ENCODE measurements at regions not wholly inside any gene's neighbourhood (a gene's known extent, or its start where the extent isn't known, plus 50 kb on each side); places are given as distances from the start of the nearest gene placed in this dataset.

GRCh38 chr3:63762934-63763550, 56.1 kb upstream of the C3orf49 start:
- Histone ChIP-seq H3K4ac (ENCODE audit: low read depth, low read length) (no peak overlapping the region), H2AK5ac (ENCODE audit: low read depth, low read length) (no peak overlapping the region), H2BK15ac (ENCODE audit: low read depth, low read length) (no peak overlapping the region), H3K4me3 (ENCODE audit: insufficient read depth, low read depth, low read length) (no peak overlapping the region), H2AFZ (replicated peaks; ENCODE audit: low read length, poor library complexity) (no peak overlapping the region), H3K23ac (ENCODE audit: low read depth, low read length) (no peak overlapping the region), H3K27ac (ENCODE audit: insufficient read depth, low read length) (no peak overlapping the region), H3K56ac (ENCODE audit: extremely low read depth, insufficient read depth, low read length) (no peak overlapping the region), H3K9me1 (ENCODE audit: insufficient read depth, low read length) (no peaks in the 10 kb centered on the region), H2BK20ac (ENCODE audit: low read depth, low read length) (no peak overlapping the region), H4K5ac (ENCODE audit: low read depth, low read length) (no peak overlapping the region), H3K36me3 (ENCODE audit: control insufficient read depth, insufficient read depth, low read length) (no peaks in the 10 kb centered on the region), H3K4me1 (ENCODE audit: control insufficient read depth, insufficient read depth, low read length) (no peaks in the 10 kb centered on the region), H4K20me1 (ENCODE audit: insufficient read depth, low read length) (no peaks in the 10 kb centered on the region), H3K9me3 (ENCODE audit: control insufficient read depth, insufficient read depth, low read length) (no peaks in the 10 kb centered on the region), H3K9ac (ENCODE audit: low read depth, low read length) (no peak overlapping the region), H3K79me1 (ENCODE audit: low read depth in 1 of 2, low read length in 2 of 2) (no peaks in the 10 kb centered on the region), H3K14ac (replicated peaks; ENCODE audit: low read depth, low read length) (no peak overlapping the region), H4K91ac (ENCODE audit: insufficient read depth, low read depth, low read length) (no peak overlapping the region), H3K18ac (ENCODE audit: low read depth, low read length) (no peak overlapping the region), H3K4me2 (ENCODE audit: low read depth, low read length) (no peak overlapping the region), H2BK5ac (ENCODE audit: low read depth, low read length, poor library complexity, severe bottlenecking) (no peak overlapping the region), H3K27me3 (ENCODE audit: control insufficient read depth, insufficient read depth, low read length) (no peaks in the 10 kb centered on the region), H2BK120ac (ENCODE audit: low read depth, low read length) (no peak overlapping the region), H4K8ac (ENCODE audit: low read depth in 2 of 2, low read length in 2 of 2) (no peak overlapping the region), H2AK9ac (replicated peaks; ENCODE audit: low read depth, low read length, poor library complexity) (no peak overlapping the region)
- CTCF ChIA-PET = no interaction called here
- BruUV-seq (replicated peaks) = no TSS peak
- ATAC-seq (ENCODE audit: low read depth) (no peak), DNase-seq (no peak)
- POLR2A ChIA-PET (ENCODE audit: unreplicated experiment) = no interaction called here
- dilution Hi-C loops (cut with HindIII; ENCODE audit: low sequenced_read_pairs, unreplicated experiment) = no loop called here
- intact Hi-C loops (cut with micrococcal nuclease) = no loop called here
- TF ChIP-seq MXI1 (IDR thresholded peaks at IDR 0.05; ENCODE audit: borderline replicate concordance, low read depth, low read length) = no peak
- TF ChIP-seq RAD21 (IDR thresholded peaks at IDR 0.05; ENCODE audit: low read length) = no peak
- no peak for TF ChIP-seq RCOR1 (IDR thresholded peaks at IDR 0.05; ENCODE audit: insufficient replicate concordance, low read length)
- no peak for TF ChIP-seq ELK1 (IDR thresholded peaks at IDR 0.05; ENCODE audit: borderline replicate concordance, low read depth, low read length)
- no peak for TF ChIP-seq CTCF (conservative IDR thresholded peaks at IDR 0.05; ENCODE audit: low read depth, low read length)
- no peak for TF ChIP-seq NFE2L2 (IDR thresholded peaks at IDR 0.05; ENCODE audit: low read depth, low read length)
- TF ChIP-seq POLR2A (IDR thresholded peaks at IDR 0.05; ENCODE audit: low read depth, low read length) = no peak
- TF ChIP-seq BHLHE40 (IDR thresholded peaks at IDR 0.05; ENCODE audit: low read depth, low read length) = no peak
- WGBS, 2 experiments (ENCODE audit: extremely low coverage in 2 of 2, insufficient read length in 1 of 2) = no CpG with 5 or more reads among the region's 5 CpGs
- in situ Hi-C loops (cut with MboI; ENCODE audit: low sequenced_read_pairs) = no loop called here

Measured in IMR-90 (cell line).